Right lobe of liver (tissue), 6 donors: ENCODE measurements at regions not wholly inside any gene's neighbourhood (a gene's known extent, or its start where the extent isn't known, plus 50 kb on each side); places are given as distances from the start of the nearest gene placed in this dataset.
"Not testable (repeated sequence)": the region's sequence is repeated elsewhere in the genome, so short reads cannot be mapped to it uniquely, and the experiment has no call there.

Experiments
- ATAC-seq, 4 donors: fragments of 200-7000 bp; cut with Tn5 transposase; one replicate each; pipeline ENCODE4 v1.9.1; 2020; ENCODE audit warnings: mild to moderate bottlenecking in 4 of 4, moderate library complexity in 4 of 4
- DNase-seq, 3 donors: peaks; one replicate each; pipeline ENCODE4 v3.0.0-alpha.2; 2020
- H3K27ac ChIP-seq, 3 donors: fragments of 200-600 bp; one replicate each; pipeline ENCODE4 v1.8.0; 2022
- H3K27me3 ChIP-seq, 2 donors: fragments of 200-600 bp; one replicate each; pipeline ENCODE4 v1.8.0; 2022
- H3K36me3 ChIP-seq, 4 donors: fragments of 200-600 bp; sonication (generic) in 1 of 4; one replicate each; pipeline versions ENCODE4 v1.5.1 to v1.8.0; 2017 to 2022; ENCODE audit warnings: control low read depth in 1 of 4
- H3K4me1 ChIP-seq, 4 donors: fragments of 200-600 bp; sonication (generic) in 1 of 4; one replicate each; pipeline versions ENCODE4 v1.5.1 to v1.8.0; 2017 to 2022; ENCODE audit warnings: control low read depth in 1 of 4
- H3K4me3 ChIP-seq, 3 donors: fragments of 200-600 bp; one replicate each; pipeline ENCODE4 v1.8.0; 2022
- H3K9me3 ChIP-seq, 4 donors: fragments of 200-600 bp; sonication (generic) in 1 of 4; one replicate each; pipeline versions ENCODE4 v1.5.1 to v1.8.0; 2017 to 2022; ENCODE audit warnings: control low read depth in 1 of 4
- CTCF ChIP-seq, 4 donors: fragments of 200-600 bp in 3 of 4; fragments of 450-650 bp in 1 of 4; IDR thresholded peaks; one replicate each; pipeline versions ENCODE4 v1.5.1 to v1.8.0; 2016 to 2022; ENCODE audit warnings: antibody characterized with exemption in 4 of 4, mild to moderate bottlenecking in 2 of 4
- POLR2A ChIP-seq: fragments of 450-650 bp; IDR thresholded peaks from one replicate; pipeline ENCODE4 v1.6.1; 2017; ENCODE audit warnings: antibody characterized with exemption, mild to moderate bottlenecking
- WGBS: methylation state at CpG from one replicate; pipeline ENCODE4 v1.1.6; 2018; ENCODE audit warnings: low coverage, low lambda C conversion rate; ENCODE audit not compliant: insufficient coverage; ENCODE audit errors: missing lambda C conversion rate; 5-methylcytosine and 5-hydroxymethylcytosine counted together
- intact Hi-C, 2 donors: fragments of 100-400 bp; cut with DNase I; formaldehyde crosslinking; loops; one replicate each; pipeline versions ENCODE4 v1.11.2 to v1.14.1; 2022
- donor health status: DM: no; HTN: yes; CAD: no.
- donor health status: DM: no; HTN: no; CAD: no.
- donor health status: DM: no; HTN: no; CAD: no.
- donor health status: DM: no; HTN: yes; CAD: no.
- donor health status: DM: no; HTN: yes; CAD: no.

DNA sequence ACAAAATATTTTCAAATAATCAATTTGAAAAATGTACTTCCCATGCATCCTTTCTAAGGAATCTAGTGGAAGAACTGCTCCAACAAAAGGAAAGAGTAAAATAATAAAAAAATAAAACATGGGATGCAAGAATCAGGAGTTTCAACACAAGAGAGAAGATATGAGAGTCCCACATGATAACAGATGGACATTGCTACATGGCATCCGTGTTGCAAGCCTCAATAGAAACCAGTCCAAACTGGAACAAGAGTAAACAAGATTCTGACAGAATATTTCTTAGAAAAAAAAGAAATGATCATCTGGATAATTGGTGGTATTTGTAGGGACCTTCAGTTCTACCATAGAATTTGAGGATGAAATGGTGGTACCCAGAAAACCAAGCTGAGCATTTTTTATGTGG, 186.8 kb downstream of the FRK start:
- no peak overlapping the region for H3K4me3 ChIP-seq
- DNase-seq (no peak), ATAC-seq (peak; percentile 62 to 83 (median 78))
- H3K4me1 ChIP-seq: peaks cover 0 to 3% (median 0%) of the 10 kb centered on the region in 4 donors
- no peaks in the 10 kb centered on the region for H3K9me3 ChIP-seq
- no peaks in the 10 kb centered on the region for H3K36me3 ChIP-seq
- H3K27me3 ChIP-seq: no peaks in the 10 kb centered on the region
- WGBS: 21% methylated on average over 1 of the region's 1 CpG
- TF ChIP-seq POLR2A (no peak), CTCF (IDR thresholded peaks at IDR 0.05) (no peak)
- peak overlapping the region in 1 of 3 donors; percentile 18 for H3K27ac ChIP-seq
- intact Hi-C loops: no loop called here

GRCh38 chr6:115870464-115870863, 190.2 kb downstream of the FRK start:
- intact Hi-C loops: no loop called here
- peak; percentile 69 to 92 (median 86) for ATAC-seq
- DNase-seq: no peak
- no peak overlapping the region for H3K4me3 ChIP-seq
- H3K27ac ChIP-seq: no peak overlapping the region
- H3K4me1 ChIP-seq: peaks cover 0 to 3% (median 0%) of the 10 kb centered on the region in 4 donors
- H3K27me3 ChIP-seq: no peaks in the 10 kb centered on the region
- H3K9me3 ChIP-seq: no peaks in the 10 kb centered on the region
- H3K36me3 ChIP-seq: no peaks in the 10 kb centered on the region
- no peak for TF ChIP-seq CTCF (IDR thresholded peaks at IDR 0.05)
- no peak for TF ChIP-seq POLR2A
- WGBS: 33% methylated on average over 4 of the region's 4 CpGs

- H3K27me3 ChIP-seq: no peaks in the 10 kb centered on the region
- 58% methylated on average over 2 of the region's 2 CpGs for WGBS
- ATAC-seq (peak in 1 of 4 donors; percentile 50), DNase-seq (no peak)
- TF ChIP-seq POLR2A: no peak
- TF ChIP-seq CTCF (IDR thresholded peaks at IDR 0.05): no peak
- no peak overlapping the region for H3K27ac ChIP-seq
- no peaks in the 10 kb centered on the region for H3K36me3 ChIP-seq
- intact Hi-C loops: no loop called here
- no peaks in the 10 kb centered on the region for H3K9me3 ChIP-seq
- no peak overlapping the region for H3K4me3 ChIP-seq
- H3K4me1 ChIP-seq: no peaks in the 10 kb centered on the region
Measured at GRCh38 chr6:115865914-115866313, 194.8 kb downstream of the FRK start.

DNA sequence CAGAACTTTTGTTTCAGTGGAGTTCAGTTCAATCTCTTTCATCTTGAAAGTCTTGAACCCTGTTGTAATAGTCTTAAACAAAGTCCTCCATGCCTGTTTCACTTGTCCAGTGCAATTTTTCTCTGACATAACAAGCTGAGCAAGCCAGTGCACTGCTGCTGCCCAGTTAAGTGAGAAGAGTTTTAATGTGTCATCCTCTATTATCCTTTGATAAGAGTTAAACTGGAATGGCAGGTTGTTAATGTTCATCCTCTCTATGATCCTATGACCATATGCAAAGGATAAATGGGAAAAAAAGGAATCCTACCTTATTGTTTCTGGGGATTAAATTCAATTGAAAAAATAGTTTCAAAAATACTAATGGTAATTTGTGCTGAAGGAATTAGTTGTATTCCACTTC, 197.5 kb downstream of the FRK start:
- ATAC-seq (no peak), DNase-seq (no peak)

DNA sequence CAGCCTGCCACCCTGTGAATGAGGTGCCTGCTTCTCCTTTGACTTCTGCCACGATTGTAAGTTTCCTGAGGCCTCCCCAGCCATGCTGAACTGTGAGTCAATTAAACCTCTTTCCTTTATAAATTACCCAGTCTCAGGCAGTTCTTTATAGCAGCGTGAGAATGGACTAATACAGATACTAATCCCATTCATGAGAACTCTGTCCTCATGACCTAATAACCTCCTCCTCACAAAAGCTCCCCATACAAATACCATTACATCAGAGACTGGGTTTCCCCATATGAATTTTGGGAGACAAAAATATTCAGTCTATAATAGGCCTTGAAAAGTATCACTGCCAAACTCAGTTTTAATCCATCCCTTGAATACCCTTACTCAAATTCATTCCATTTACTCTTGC, 199.0 kb downstream of the FRK start:
- H3K9me3 ChIP-seq, DNase-seq, ATAC-seq, H3K27me3 ChIP-seq, H3K27ac ChIP-seq, H3K4me1 ChIP-seq, H3K4me3 ChIP-seq, intact Hi-C loops, H3K36me3 ChIP-seq: not testable (repeated sequence)
- 54% methylated on average over 2 of the region's 2 CpGs for WGBS

More for the DNA sequence above, 197.5 kb downstream of the FRK start:
- Histone ChIP-seq H3K9me3 (no peaks in the 10 kb centered on the region), H3K4me3 (no peak overlapping the region), H3K27me3 (no peaks in the 10 kb centered on the region), H3K36me3 (no peaks in the 10 kb centered on the region), H3K4me1 (no peaks in the 10 kb centered on the region), H3K27ac (no peak overlapping the region)
- intact Hi-C loops: no loop called here
- no peak for TF ChIP-seq POLR2A
- no peak for TF ChIP-seq CTCF (IDR thresholded peaks at IDR 0.05)

DNA sequence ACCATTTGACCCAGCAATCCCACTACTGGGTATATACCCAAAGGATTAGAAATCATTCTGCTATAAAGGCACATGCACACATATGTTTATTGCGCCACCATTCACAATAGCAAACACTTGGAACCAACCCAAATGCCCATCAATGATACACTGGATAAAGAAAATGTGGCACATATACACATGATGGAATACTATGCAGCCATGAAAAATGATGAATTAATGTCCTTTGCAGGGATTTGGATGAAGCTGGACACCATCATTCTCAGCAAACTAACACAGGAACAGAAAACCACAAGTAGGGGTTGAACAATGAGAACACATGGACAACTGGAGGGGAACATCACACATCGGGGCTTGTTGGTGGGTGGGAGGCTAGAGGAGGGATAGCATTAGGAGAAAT, 201.1 kb downstream of the FRK start:
- H3K27me3 ChIP-seq, H3K4me1 ChIP-seq, H3K36me3 ChIP-seq, ATAC-seq, H3K9me3 ChIP-seq, H3K4me3 ChIP-seq, intact Hi-C loops, H3K27ac ChIP-seq, DNase-seq: not testable (repeated sequence)
- 77% methylated on average over 2 of the region's 2 CpGs for WGBS
